ENCODE measurements at regions not wholly inside any gene's neighbourhood (a gene's known extent, or its start where the extent isn't known, plus 50 kb on each side); places are given as distances from the start of the nearest gene placed in this dataset.
"Not testable (repeated sequence)": the region's sequence is repeated elsewhere in the genome, so short reads cannot be mapped to it uniquely, and the experiment has no call there.

GRCh38 chr13:89474432-89474831 is 1803.3 kb downstream of the SLITRK5 start:
- no peak for DNase-seq (ENCODE audit: low read depth in 2 of 2)

DNA sequence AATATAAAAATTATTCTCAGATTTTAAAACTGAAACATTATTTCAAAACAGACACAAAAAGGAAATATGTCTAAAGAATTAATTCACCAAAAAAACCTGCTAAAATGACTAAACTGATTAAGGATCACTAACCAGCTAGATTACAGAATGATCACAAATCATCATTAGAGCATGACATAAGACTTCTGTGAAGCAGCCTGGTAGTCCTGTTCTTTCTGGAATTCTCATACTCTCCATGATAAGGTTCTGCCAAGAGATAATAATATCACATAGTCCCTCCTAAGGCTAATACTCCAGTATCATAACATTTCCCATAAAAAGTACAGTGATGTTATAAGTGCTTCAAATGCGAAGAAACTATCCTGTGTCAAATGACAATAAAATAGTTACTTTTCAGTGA is 1814.9 kb downstream of the SLITRK5 start:
- DNase-seq (ENCODE audit: low read depth in 2 of 2) = no peak

DNA sequence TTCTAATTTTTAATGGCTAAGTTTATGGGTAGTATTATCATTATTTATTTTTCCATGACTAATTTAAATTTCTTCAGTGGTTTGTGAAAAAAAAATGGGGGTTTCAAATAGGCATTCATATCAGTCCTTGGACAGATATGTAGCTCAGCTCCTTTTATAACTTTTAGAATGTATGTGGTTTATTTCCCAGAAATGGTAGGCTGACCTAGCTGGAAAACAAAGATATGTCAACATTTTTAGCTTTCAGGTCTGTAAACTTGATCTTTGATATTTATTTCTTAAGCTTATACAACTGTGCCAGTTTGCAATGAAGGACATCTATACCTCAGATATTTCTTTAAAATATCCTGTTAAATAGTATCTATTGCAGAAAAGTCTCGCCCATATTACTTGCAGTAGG is 1815.5 kb downstream of the SLITRK5 start:
- DNase-seq (ENCODE audit: low read depth in 2 of 2) = no peak

- no peak for DNase-seq (ENCODE audit: low read depth in 2 of 2)
Measured at GRCh38 chr13:89490661-89491060, 1819.5 kb downstream of the SLITRK5 start.

DNA sequence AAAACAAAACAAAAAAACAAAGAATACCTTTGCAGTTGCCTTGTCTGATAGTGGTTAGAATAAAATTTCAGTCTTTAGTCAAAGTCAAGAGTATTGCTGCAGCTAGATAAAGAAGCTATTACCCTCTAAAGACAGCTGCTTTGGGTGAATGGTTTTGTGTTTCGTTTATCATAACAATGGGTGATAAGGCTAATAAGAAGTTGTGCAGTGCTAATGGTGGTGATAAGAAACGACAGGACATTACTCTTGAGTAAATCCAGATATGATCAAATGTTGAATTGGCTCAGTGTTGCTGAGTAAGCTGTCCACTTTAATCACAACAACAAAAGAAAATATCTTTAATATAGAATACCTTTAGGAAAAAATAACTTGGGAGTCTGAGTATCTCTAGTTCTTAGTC is 1825.3 kb downstream of the SLITRK5 start:
- no peak for DNase-seq (ENCODE audit: low read depth in 2 of 2)

GRCh38 chr13:89497658-89498057 is 1826.5 kb downstream of the SLITRK5 start:
- no peak for DNase-seq (ENCODE audit: low read depth in 2 of 2)

- DNase-seq (ENCODE audit: low read depth in 2 of 2) = no peak
Measured at GRCh38 chr13:89502286-89502685, 1831.1 kb downstream of the SLITRK5 start.

- DNase-seq (ENCODE audit: low read depth in 2 of 2) = no peak
Measured at GRCh38 chr13:89514534-89515312, 1832.8 kb upstream of the MIR17HG start.

- DNase-seq (ENCODE audit: low read depth in 2 of 2) = no peak
Measured at GRCh38 chr13:89515948-89516347, 1831.5 kb upstream of the MIR17HG start.

GRCh38 chr13:89518289-89519077 is 1829.0 kb upstream of the MIR17HG start:
- DNase-seq (ENCODE audit: low read depth in 2 of 2) = no peak

DNA sequence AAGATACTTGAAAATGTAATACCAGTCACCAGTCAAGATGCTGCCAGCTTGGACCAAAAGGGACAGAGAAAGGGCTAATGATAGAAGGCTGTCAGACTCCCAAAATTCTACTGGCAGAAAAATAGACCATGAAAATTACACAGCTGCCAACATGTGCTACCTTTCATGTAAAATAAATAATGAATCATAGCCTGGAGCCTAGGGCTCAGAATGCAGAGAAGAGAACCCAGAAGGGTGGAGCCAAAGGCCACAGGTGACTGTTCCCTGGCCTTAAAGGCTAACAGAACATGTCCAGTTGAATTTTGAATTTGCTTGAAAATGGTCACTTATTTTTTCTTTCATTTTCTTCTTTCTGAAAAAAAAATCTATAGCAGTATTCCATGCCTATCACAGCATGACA is 1827.0 kb upstream of the MIR17HG start:
- DNase-seq (ENCODE audit: low read depth in 2 of 2) = no peak

GRCh38 chr13:89521672-89522071 is 1825.8 kb upstream of the MIR17HG start:
- DNase-seq (ENCODE audit: low read depth in 2 of 2) = not testable (repeated sequence)

GRCh38 chr13:89541091-89542030 is 1806.1 kb upstream of the MIR17HG start:
- no peak for DNase-seq (ENCODE audit: low read depth in 2 of 2)

DNA sequence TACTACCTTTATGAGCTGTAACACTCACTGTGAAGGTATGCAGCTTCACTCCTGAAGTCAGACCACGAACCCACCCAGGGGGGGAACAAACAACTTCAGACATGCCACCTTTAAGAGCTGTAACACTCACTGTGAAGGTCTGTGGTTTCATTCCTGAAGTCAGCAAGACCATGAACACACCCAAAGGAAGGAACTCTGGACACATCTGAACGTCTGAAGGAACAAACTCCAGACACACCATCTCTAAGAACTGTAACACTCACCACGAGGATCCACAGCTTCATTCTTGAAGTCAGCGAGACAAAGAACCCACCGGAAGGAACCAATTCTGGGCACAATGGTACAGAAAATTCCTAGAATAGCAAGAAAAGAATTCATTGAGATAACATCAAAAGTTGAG is 1796.5 kb upstream of the MIR17HG start:
- DNase-seq (ENCODE audit: low read depth in 2 of 2) = no peak

- DNase-seq (ENCODE audit: low read depth in 2 of 2) = no peak
Measured at GRCh38 chr13:89554801-89555200, 1792.7 kb upstream of the MIR17HG start.

DNA sequence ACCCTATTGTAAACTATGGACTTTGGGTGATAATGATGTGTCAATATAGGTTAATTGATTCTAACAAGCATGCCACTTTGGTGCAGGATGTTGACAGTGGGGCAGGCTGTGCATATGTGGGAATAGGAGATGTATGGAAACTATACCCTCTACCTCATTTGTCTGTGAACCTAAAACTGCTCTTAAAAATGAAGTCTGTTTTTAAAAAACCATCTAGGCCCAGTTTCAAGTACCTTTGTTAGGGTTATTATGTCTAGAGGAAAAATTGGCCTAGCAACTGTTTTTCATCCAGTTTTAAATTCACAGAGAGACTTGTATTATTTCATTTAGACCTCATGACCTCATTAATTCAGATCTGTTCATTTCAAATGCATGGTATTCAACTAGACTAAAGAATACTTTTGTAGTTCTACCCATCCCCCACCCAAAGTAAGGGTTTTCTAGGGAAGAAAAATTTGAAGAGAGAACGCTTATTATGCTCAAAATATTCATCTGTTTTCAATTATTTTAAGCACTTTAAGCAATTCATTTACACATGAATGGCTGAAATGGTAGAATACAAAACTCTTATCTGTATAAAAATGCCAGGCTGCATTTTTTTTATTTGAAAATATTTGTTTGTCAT is 1781.9 kb upstream of the MIR17HG start:
- DNase-seq (ENCODE audit: low read depth in 2 of 2) = no peak

- DNase-seq (ENCODE audit: low read depth in 2 of 2) = no peak
Measured at GRCh38 chr13:89567025-89567424, 1780.5 kb upstream of the MIR17HG start.

DNA sequence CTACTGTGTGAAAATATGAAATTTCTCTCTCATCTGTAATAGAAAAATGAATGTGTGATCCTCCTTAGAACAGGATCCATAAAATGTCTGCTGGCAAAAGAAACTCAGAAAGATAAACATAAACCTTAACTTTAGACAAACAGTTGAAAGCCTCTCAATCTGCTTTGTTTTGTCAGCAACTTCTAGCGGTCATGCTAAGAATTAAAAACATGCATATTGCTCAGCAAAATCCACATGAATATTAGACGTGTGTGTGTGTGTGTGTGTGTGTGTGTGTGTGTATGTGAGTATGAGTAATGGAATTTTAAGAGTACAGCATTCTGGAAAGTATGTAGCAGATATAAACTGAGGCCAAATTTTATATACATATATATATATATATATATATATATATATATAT is 1779.2 kb upstream of the MIR17HG start:
- no peak for DNase-seq (ENCODE audit: low read depth in 2 of 2)

- DNase-seq (ENCODE audit: low read depth in 2 of 2) = no peak
Measured at GRCh38 chr13:89568746-89569145, 1778.7 kb upstream of the MIR17HG start.

DNA sequence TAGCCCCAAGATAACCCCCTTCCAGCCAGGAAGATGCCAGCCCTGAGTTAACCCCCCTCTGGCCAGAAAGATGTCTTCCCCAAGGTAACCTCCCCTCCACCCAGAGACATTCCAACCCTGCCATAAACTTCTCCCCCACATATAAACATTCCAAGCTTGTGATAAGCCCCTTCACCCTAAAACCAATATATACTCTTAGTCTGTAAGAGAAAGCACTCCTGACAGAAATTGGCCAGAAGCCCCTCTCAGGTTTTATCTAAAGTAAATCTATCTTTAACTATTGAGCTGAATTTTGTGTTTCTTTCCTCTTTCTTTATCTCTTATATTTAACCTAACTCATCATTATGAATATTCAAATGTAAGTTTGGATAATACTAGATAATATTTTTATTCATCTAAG is 1775.8 kb upstream of the MIR17HG start:
- no peak for DNase-seq (ENCODE audit: low read depth in 2 of 2)

DNA sequence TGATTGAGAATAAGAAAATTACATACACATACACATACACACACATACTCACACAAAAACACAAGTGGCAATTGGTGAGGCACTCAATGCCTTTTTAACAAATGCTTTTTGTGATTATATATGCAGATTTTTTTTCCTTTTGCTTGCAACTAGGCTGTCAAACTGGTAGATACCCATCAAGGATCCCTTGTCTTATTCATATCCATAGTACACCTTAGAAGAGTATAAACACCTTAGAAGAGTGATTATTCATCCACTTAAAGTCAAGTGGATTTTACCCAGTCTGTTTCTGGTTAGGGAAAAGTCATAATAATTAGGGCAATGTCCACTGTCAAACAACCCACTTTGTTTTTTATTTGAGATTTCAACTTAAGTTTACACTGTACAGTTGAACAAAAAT is 1773.4 kb upstream of the MIR17HG start:
- no peak for DNase-seq (ENCODE audit: low read depth in 2 of 2)

DNA sequence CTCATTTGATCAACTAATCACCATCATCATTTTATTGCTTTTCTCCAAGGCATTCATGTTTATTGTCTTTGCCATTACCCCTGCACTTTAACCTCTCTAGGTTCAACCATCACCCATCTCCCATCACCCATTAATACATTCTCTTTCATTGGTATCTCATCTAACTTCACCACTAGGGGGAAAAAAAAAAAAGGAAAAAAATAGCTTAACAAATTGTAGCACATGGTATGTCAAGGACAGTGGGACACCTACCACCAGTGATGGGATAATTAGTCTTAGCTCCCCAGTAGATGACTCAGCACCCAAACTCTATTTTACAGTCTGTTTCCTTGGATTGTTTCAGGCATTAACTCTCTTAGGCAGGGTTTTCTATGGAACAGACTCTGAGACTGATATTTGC is 1770.2 kb upstream of the MIR17HG start:
- no peak for DNase-seq (ENCODE audit: low read depth in 2 of 2)
